RWPE1 (cell line): ENCODE measurements at regions not wholly inside any gene's neighbourhood (a gene's known extent, or its start where the extent isn't known, plus 50 kb on each side); places are given as distances from the start of the nearest gene placed in this dataset.
"Not testable (repeated sequence)": the region's sequence is repeated elsewhere in the genome, so short reads cannot be mapped to it uniquely, and the experiment has no call there.

Experiments
- CTCF ChIA-PET: fragments of 350-600 bp; sonication (Branson Sonifier 250); formaldehyde crosslinking; extraction: SDS; loops from one replicate; lab custom pipeline; 2021; lab: Yijun Ruan, JAX
- POLR2A ChIA-PET: fragments of 400-600 bp; formaldehyde crosslinking; extraction: SDS; loops from one replicate; lab custom pipeline; 2020; ENCODE audit warnings: antibody characterized with exemption; ENCODE audit not compliant: low non-redundant PET; lab: Yijun Ruan, JAX
- DNase-seq: peaks from one replicate; pipeline ENCODE4 v3.0.0; 2012; ENCODE audit warnings: low spot score
- H3K27ac ChIP-seq: fragments of 450-650 bp; 2 replicates; pipeline ENCODE4 v1.5.1; 2017
- CTCF ChIP-seq: fragments of 450-650 bp; conservative IDR thresholded peaks from 2 replicates; pipeline ENCODE4 v1.5.1; 2017; ENCODE audit warnings: low read depth, mild to moderate bottlenecking

GRCh38 chr14:27338012-27338411, 740.2 kb upstream of the NOVA1 start:
- ChIA-PET CTCF (interaction anchor here (0.6 kb wide), 1 partner anchor 17 kb away, joined by 5 read pairs; no protein-coding TSS in a partner anchor), POLR2A (no interaction called here)
- TF ChIP-seq CTCF, result no peak
- DNase-seq, result no peak
- H3K27ac ChIP-seq, result no peak overlapping the region

GRCh38 chr14:27363036-27363435, 765.2 kb upstream of the NOVA1 start:
- POLR2A ChIA-PET, CTCF ChIA-PET, H3K27ac ChIP-seq, DNase-seq: not testable (repeated sequence)

- DNase-seq, result no peak
- H3K27ac ChIP-seq, result no peak overlapping the region
- no peak for TF ChIP-seq CTCF
- ChIA-PET CTCF (no interaction called here), POLR2A (no interaction called here)
Observed at GRCh38 chr14:27366596-27366995, 768.8 kb upstream of the NOVA1 start.

GRCh38 chr14:27367345-27367744, 769.5 kb upstream of the NOVA1 start:
- H3K27ac ChIP-seq, result no peak overlapping the region
- DNase-seq, result no peak
- POLR2A ChIA-PET, result no interaction called here
- no peak for TF ChIP-seq CTCF
- CTCF ChIA-PET, result no interaction called here

- no peak overlapping the region for H3K27ac ChIP-seq
- DNase-seq, result no peak
- ChIA-PET CTCF (no interaction called here), POLR2A (no interaction called here)
- no peak for TF ChIP-seq CTCF
Observed at GRCh38 chr14:27370074-27370473, 772.2 kb upstream of the NOVA1 start.

- ChIA-PET CTCF (no interaction called here), POLR2A (no interaction called here)
- H3K27ac ChIP-seq, result no peak overlapping the region
- no peak for TF ChIP-seq CTCF
- no peak for DNase-seq
Observed at GRCh38 chr14:27370775-27371174, 772.9 kb upstream of the NOVA1 start.

- ChIA-PET POLR2A (no interaction called here), CTCF (no interaction called here)
- no peak overlapping the region for H3K27ac ChIP-seq
- no peak for TF ChIP-seq CTCF
- DNase-seq, result no peak
Observed at GRCh38 chr14:27371209-27371608, 773.4 kb upstream of the NOVA1 start.
